ENCODE measurements at regions not wholly inside any gene's neighbourhood (a gene's known extent, or its start where the extent isn't known, plus 50 kb on each side); places are given as distances from the start of the nearest gene placed in this dataset.

GRCh38 chr15:57824186-57824585 is 117.7 kb downstream of the POLR2M start:
- DNase-seq: no peak

- DNase-seq: no peak
These were observed 120.5 kb downstream of the POLR2M start for GRCh38 chr15:57827021-57827420.

- DNase-seq: no peak
These were observed 121.5 kb downstream of the POLR2M start for GRCh38 chr15:57827971-57828370.

GRCh38 chr15:57832183-57832582 is 125.7 kb downstream of the POLR2M start:
- no peak for DNase-seq

GRCh38 chr15:57835119-57835518 is 128.6 kb downstream of the POLR2M start:
- no peak for DNase-seq

GRCh38 chr15:57849317-57849716 is 142.8 kb downstream of the POLR2M start:
- DNase-seq: no peak

- DNase-seq: no peak
These were observed 148.0 kb downstream of the POLR2M start for GRCh38 chr15:57854531-57854930.

- DNase-seq: no peak
These were observed 151.4 kb downstream of the POLR2M start for GRCh38 chr15:57857871-57858270.

GRCh38 chr15:57859130-57859685 is 152.7 kb downstream of the POLR2M start:
- no peak for DNase-seq

- DNase-seq: peak; percentile 1
These were observed 154.6 kb downstream of the POLR2M start for GRCh38 chr15:57861034-57861638.

- DNase-seq: no peak
These were observed 155.5 kb downstream of the POLR2M start for GRCh38 chr15:57861815-57862586.

- no peak for DNase-seq
These were observed 156.2 kb downstream of the POLR2M start for GRCh38 chr15:57862761-57863160.

GRCh38 chr15:57865294-57865693 is 158.8 kb downstream of the POLR2M start:
- no peak for DNase-seq

GRCh38 chr15:57866149-57866736 is 159.7 kb downstream of the POLR2M start:
- peak; percentile 1 for DNase-seq

- DNase-seq: no peak
These were observed 161.7 kb downstream of the POLR2M start for GRCh38 chr15:57867970-57868798.

GRCh38 chr15:57870667-57871066 is 164.2 kb downstream of the POLR2M start:
- DNase-seq: no peak

- DNase-seq: no peak
These were observed 165.9 kb downstream of the POLR2M start for GRCh38 chr15:57872281-57873030.

GRCh38 chr15:57873564-57874209 is 167.2 kb downstream of the POLR2M start:
- DNase-seq: no peak

GRCh38 chr15:57875347-57875746 is 168.8 kb downstream of the POLR2M start:
- no peak for DNase-seq

- DNase-seq: no peak
These were observed 172.1 kb downstream of the POLR2M start for GRCh38 chr15:57878573-57878972.

- no peak for DNase-seq
These were observed 174.8 kb downstream of the POLR2M start for GRCh38 chr15:57881361-57881760.

GRCh38 chr15:57881972-57882371 is 175.5 kb downstream of the POLR2M start:
- no peak for DNase-seq

Data from stimulated activated naive CD4-positive, alpha-beta T cell treated with Interleukin-2 at 50 U/mL for 16 hours (primary cell).